HG03520 (cell line): ENCODE measurements at regions not wholly inside any gene's neighbourhood (a gene's known extent, or its start where the extent isn't known, plus 50 kb on each side); places are given as distances from the start of the nearest gene placed in this dataset.
"Not testable (repeated sequence)": the region's sequence is repeated elsewhere in the genome, so short reads cannot be mapped to it uniquely, and the experiment has no call there.

Experiments used
- ATAC-seq: cut with Tn5 transposase; IDR thresholded peaks from one replicate; pipeline ENCODE4 v1.9.1; 2021; ENCODE audit warnings: mild to moderate bottlenecking, moderate library complexity; ENCODE audit not compliant: unreplicated experiment

DNA sequence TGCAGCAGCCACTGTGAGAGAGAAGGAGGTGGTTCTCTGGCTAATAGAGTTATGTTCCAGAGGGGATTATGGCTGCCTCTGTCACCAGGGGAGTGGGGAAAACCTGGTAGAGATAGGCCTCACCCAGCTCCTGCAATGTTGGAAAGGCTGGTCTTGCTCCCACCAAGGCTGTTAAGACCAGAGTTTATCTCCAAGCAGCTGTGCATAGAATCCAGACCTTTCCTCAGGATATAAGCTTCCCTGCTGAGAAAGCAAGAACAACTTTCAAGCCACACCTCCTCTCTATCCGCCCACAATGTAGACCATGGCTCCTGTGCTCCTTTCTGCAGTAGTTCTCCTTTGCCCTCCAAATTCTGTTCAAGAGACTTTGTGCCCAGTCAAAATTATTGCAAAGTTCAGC lies 1375.4 kb downstream of the REEP3 start:
- ATAC-seq: no peak

DNA sequence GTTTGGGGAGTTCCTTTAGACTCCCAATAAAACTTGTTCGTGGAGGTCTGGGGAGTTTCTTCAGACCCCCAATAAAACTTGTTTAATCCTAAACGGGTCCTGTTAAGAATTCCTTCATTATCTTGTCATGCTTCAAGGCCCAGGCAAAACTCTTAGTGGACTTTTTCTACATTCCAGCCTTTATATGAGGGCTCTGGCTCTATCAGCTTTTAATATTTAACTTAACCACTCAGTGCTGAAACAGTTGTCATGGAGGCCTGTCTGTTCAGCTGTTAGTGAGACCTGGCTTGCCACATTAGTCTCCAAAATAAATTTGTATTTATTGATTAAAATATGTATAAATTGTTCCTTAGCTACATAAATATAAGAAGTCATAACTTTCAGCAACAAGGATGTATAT lies 1385.1 kb downstream of the REEP3 start:
- ATAC-seq: not testable (repeated sequence)

DNA sequence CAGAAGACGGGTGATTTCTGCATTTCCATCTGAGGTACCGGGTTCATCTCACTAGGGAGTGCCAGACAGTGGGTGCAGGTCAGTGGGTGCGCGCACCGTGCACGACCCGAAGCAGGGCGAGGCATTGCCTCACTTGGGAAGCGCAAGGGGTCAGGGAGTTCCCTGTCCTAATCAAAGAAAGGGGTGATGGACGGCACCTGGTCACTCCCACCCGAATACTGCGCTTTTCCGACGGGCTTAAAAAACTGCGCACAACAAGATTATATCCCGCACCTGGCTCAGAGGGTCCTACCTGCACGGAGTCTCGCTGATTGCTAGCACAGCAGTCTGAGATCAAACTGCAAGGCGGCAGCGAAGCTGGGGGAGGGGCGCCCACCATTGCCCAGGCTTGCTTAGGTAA lies 1403.1 kb downstream of the REEP3 start:
- ATAC-seq: not testable (repeated sequence)

DNA sequence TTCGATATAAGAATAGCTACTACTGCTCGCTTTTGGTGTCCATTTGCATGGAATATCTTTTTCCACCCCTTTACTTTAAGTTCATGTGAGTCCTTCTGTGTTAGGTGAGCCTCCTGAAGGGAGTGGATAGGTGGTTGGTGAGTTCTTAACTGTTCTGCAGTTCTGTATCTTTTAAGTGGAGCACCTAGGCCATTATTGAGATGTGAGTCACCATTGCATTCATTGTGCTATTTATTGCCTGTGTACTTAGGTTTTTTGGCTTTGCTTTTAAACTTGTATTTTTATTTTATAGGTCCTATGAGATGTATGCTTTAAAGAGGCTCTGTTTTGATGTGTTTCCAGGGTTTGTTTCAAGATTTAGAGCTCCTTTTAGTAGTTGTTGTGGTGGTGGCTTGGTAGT lies 1430.8 kb downstream of the REEP3 start:
- no peak for ATAC-seq

DNA sequence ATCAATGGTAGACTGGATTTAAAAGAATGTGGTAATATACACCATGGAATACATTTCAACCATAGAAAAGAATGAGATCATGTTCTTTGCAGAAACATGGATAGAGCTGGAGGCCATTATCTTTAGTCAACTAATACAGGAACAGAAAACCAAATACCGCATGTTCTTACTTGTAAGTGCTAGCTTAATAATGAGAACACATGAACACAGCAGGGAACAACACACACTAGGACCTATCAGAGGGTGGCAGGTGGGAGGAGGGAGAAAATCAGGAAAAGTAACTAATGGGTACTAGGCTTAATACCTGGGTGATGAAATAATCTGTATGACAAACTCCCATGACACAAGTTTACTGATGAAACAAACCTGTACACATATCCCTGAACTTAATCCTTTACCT lies 1435.2 kb downstream of the REEP3 start:
- no peak for ATAC-seq

DNA sequence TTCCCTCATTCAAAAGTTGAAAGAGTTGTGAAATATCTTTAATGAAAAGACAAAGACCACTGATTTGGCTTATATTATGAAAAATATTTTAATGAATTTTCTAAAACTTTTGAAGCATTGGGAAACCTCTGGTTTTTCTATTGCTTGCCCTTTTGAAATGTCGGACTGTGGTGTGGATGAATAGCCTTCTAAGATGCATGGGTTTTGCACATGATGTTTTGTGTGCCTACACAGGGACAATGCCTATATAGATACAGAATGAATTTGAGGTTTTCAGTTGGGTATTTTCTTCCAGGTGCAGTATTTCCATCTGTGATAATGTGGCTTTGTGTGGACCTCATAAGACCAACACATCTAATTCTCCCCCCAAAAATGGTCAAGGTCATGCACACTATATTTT lies 1437.9 kb downstream of the REEP3 start:
- no peak for ATAC-seq

DNA sequence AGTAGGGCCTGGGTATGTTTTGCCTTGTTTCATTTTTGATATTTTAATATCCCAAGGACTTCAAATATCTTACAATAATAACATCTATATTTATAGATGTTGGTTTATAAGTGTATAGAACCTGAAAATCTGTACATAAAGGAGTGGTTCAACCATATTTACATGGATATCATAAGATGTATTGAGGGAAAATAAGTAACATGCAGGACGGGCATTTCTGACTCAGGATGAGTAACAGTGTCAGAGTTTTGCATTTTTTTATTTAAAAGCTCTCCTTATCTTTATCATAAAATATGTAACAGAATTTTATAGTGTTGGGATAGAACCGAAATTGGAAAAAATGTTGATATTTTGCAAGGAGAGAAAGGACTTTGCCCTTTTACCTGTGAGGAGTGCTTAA lies 1438.7 kb downstream of the REEP3 start:
- no peak for ATAC-seq

DNA sequence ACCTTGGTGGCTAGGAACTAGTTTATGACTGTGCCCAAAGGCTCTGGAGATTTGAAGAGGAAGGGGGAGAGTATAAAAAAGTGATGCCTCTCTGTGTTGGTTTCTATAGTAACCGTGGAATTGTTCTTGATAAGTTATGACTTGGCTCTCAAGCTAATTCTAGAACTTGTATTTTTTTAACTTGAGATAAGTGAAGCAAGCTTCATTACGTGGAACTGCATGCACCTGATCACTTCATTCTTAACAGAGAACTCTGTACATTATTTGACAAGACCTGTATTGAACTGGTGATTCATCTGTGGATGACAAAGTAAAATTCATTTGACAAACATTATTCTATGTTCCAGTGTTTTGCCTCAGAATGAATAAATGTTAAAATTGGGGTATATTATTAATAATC lies 1452.2 kb downstream of the REEP3 start:
- ATAC-seq: no peak

DNA sequence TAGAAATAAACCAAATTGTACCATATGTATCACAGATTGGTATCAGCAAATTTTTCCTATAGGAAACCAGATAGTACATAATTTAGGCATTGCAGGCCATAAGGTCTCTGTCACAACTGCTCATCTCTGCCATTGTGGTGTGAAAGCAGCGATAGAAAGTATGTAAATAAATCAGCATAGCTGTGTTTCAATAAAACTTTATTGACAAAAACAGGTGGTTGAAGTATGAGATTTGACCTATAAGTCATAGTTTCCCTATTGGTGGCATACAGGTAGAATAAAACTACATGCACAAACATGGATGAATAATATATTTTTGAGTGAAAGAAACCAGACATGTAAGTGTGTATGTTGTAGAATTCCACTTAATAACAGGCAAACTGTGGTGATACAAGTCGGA lies 1454.9 kb downstream of the REEP3 start:
- no peak for ATAC-seq

DNA sequence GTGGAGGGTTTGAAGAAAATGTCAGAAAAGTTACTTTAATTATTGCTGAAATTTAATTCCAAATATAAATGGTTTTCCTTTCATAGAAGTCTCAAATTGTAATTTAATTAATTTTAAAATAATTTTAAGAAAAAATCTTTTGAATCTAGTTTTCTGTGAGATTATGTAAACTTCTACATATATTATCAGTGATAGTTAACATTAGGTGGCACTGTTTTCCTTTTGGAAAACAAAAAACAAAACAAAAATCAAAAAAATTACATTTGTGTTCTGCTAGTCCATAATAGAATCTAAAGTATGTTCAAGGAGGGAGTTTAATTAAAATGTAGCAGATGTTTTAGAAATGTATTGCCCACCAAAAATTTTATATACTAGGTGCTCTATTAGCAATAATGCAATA lies 1456.7 kb downstream of the REEP3 start:
- ATAC-seq: no peak

DNA sequence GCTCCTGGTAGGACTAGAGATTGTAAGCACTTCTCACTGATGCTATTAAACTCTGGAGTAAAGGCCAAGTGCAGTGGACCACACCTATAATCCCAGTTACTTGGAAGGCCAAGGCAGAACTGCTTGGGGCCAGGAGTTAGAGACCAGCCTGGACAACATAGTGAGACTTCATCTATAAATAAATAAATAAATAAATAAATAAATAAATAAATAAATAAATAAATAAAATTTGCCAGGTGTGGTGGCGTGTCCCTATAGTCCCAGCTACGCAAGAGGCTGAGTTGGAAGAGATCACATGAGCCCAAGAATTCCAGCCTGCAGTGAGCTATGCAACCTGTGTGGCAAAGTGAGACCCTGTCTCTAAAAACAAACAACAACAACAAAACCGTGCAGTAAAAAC lies 1475.7 kb downstream of the REEP3 start:
- ATAC-seq: no peak

DNA sequence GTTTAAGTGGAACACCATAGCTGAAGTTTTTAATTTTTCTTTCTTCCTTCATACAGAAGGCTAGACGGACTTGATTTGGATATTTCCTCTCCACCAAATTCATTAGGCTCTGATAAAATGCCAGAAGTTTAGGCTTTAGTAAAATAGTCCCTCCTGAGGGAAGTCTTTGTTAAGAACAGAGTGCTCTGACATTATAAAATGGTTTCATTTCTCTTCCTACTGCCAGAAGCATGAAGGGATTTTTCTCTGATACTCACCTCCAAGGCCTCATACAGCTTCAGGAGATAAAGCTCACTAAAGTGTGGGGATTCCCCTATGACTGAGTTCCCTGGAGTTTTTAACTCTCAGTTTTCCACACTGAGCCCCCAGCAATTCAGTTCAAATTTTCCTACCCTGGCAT lies 1489.6 kb downstream of the REEP3 start:
- ATAC-seq: no peak

DNA sequence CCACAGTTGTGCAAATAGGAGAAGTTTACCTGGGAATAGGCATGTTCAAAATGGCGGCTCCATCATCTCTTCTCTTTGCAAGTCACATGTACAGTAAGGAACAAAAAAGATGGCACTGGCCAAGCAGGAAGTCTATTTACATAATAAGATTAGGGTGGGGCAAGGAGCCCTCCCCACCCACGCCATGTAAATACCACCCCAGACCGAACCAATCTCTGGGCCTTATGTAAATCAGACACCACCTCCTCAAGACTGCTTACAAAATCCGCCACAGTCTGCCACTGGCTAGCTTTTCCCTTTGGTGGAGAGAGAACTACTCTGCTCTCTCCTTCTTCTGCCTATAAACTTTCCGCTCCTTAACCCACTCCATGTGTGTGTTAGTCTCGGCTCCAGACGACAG lies 1496.3 kb downstream of the REEP3 start:
- no peak for ATAC-seq

DNA sequence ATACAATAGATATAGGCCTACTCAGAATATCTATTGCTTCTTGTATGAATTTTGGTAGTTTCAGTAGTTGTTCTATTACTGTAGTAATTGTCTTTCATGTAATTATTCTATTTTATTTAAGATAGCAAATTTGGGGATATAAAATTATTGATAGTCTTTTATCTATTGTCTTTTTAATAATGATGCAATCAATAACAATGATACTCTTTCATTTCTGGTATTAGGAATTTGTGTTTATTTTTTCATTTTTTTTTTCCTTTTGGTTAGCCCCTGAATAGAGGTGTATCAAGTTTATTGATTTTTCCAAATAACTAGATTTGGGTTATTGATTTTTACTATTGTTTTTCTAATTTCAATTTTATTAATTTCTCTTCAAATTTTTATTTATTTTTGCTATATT lies 1503.7 kb downstream of the REEP3 start:
- no peak for ATAC-seq

DNA sequence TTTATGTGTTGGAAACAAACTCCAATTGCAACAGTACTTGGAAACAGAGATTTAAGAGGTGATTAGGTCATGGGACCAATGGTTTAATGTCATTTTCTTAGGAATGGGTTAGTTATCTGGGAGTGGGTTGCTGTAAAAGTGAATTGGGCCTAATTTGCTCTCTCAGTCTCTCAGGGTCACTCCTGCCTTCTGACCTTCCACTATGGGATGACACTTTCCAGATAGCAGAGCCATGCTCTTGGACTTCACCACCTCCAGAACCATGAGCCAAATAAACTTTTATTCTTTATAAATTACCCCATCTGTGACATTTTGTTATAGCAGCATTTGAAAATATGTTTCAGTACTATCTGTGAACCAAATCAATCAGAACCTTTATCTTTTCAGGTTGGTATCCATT lies 1509.1 kb downstream of the REEP3 start:
- ATAC-seq: no peak

DNA sequence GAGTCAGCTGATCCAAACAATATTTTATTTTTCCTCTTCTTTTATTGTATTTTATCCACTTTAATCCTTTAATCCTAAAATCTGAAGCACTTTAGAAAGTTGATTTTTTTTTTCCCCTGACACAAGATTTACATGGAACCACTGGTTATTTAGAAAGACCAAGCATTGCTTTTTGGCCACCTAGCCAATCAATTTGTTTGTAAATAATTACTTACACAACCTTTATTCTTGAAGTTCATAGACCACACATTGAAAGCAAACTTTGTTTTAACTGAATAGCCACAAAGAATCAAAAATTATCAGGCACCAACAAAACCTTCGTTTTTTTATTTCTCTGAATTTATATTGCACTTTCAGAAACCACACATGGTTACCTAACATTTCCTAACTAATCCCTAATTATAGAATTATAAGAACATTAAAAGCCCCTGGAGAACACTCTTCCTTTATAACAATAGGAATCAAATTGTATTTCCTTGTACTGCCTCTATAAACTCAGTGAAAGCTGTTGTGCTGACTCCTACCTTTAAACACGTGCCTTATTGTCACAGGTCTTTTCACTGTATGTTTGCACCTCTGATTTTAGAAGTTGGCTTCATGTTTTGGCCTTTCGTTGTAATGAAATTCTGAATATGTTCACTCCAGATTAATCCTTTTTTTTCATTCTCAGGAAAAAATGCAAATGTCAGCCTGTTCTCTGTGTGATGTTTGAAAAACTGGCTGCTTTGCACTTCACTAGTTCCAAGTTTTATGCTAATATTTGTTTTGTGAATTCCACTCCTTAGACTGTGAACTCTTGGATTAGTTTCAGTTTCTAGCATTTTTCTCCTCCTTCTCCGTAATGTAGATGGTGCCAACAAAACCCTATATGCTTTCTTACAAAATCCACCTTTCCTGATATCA lies 1511.9 kb downstream of the REEP3 start:
- no peak for ATAC-seq

DNA sequence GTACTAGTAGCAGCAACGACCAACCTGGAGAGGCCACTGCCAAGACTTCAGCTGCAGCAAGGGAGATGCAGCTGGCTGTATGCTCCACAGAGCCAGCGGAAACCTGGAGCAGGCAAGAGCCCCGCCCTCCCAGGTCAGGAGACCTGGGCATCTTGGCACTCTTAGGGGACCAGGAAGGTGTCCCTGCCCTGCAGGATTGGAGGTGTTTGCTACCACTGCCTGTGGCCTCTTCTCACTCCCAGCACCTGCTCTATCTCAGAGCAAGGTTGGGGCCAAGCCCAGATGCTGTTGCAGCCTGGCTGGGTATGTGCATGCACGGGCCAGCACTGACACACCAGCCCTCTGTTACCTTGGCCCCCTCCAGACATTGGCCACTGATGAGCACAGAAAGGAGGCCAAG lies 1512.8 kb downstream of the REEP3 start:
- no peak for ATAC-seq

DNA sequence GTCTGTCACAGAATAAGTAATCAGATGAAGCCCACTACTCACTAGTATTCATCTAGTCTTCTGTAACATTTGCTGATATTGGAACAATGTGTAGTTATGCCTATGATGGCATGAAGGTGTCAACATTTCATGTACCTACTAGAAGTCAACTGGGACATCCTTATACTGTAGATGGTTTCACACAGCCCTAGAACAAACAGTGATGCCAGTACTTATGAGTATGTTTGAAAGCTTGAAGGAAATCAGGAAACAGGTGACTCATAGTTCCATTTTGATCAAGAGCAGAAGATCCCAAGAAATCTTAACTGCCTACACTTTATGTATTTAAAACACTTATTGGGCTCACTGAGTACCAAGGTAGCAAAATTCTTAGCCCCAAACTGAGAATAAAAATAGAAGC lies 1519.6 kb downstream of the REEP3 start:
- ATAC-seq: no peak

DNA sequence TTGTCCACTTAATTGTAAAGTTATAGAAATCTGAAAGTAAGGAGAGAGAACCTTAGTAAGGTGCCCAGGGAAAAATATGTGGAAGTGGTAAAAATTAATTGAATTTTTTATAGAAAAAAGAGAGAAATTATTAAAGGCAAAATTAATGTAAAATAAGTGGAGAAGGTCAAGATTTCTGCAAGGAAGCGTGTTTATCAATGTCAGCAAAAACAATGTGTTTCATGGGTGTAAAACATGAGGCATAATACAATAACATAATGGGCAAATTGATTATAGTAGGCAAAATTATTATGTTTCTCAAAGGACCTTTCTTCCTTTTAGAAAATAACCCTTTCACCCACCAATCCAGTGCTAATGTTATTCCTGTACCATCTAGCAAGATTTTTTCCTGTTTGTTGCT lies 1520.1 kb downstream of the REEP3 start:
- ATAC-seq: no peak

DNA sequence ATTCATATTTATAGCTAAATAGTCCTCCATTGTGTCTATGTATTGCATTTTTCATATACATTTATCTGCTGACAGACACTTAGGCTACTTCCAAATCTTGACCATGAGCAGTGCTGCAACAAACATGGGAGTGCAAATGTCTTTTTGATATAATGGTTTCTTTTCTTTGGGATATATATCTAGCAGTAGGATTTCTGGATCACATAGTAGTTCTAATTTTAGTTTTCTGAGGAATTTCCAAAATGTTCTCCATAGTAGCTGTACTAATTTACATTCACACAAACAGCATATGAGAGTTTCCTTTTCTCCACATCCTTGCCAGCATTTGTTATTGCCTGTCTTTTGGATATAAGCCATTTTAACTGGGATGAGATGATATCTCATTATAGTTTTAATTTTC lies 1521.3 kb downstream of the REEP3 start:
- no peak for ATAC-seq

DNA sequence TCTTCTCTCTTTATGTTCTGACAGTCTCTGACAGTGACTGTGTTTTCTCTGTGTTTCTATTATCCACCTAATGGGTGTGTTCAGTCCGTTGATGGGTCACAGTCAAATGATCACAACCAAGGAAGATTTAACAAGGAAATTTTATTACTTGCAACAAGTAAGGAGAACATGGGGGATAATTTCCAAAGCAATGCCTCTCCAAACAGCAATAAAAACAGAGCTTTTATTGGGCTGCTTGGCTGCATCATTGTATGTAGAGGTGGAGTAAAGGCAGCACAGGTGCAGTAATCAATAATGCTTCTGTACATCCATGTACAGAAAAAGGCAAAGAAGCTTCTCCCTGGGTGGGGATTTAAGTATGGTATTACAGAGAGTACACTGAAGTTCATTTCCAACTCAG lies 1525.6 kb downstream of the REEP3 start:
- ATAC-seq: no peak

DNA sequence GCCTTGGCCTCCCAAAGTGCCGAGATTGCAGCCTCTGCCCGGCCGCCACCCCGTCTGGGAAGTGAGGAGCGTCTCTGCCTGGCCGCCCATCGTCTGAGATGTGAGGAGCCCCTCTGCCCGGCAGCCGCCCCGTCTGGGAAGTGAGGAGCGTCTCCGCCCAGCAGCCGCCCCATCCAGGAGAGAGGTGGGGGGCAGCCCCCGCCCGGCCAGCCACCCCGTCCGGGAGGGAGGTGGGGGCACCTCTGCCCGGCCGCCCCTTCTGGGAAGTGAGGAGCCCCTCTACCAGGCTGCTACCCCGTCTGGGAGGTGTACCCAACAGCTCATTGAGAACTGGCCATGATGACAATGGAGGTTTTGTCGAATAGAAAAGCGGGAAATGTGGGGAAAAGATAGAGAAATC lies 1530.9 kb downstream of the REEP3 start:
- ATAC-seq: not testable (repeated sequence)

DNA sequence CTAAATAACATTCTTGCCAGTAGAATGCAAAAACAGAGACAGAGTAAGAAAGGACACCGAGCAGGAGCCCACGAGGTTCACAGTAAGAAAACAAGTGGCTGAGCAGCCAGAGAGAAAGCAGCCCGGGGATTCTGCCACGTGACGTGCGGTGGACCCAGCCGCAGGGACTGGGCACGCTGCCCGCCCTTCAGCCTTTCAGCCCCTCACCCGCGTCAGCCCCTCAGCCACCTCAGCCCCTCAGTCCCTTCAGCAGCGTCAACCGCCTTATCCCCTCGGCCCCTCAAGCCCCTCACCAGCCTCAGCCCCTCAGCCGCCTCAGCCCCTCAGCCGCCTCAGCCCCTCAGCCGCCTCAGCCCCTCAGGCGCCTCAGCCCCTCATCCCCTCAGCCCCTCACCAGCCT lies 1532.2 kb downstream of the REEP3 start:
- ATAC-seq: not testable (repeated sequence)
